Peyer's patch (tissue), 4 donors: ENCODE measurements at regions not wholly inside any gene's neighbourhood (a gene's known extent, or its start where the extent isn't known, plus 50 kb on each side); places are given as distances from the start of the nearest gene placed in this dataset.
"Not testable (repeated sequence)": the region's sequence is repeated elsewhere in the genome, so short reads cannot be mapped to it uniquely, and the experiment has no call there.

ENCODE experiments used
- DNase-seq, 3 donors: peaks; one replicate each; pipeline ENCODE4 v3.0.0-alpha.2; 2017 to 2019
- H3K27ac ChIP-seq, 4 donors: fragments of 200-600 bp; sonication (generic); one replicate each; pipeline ENCODE4 v1.5.1; 2016 to 2019
- H3K27me3 ChIP-seq, 2 donors: fragments of 200-600 bp; sonication (generic); one replicate each; pipeline ENCODE4 v1.5.1; 2019
- H3K36me3 ChIP-seq, 3 donors: fragments of 200-600 bp; sonication (generic); one replicate each; pipeline ENCODE4 v1.5.1; 2016 to 2019
- H3K4me1 ChIP-seq, 4 donors: fragments of 200-600 bp; sonication (generic); one replicate each; pipeline ENCODE4 v1.5.1; 2016 to 2019
- H3K4me3 ChIP-seq, 4 donors: fragments of 200-600 bp; sonication (generic); 1 replicate in 3 of 4; 2 replicates in 1 of 4; pipeline ENCODE4 v1.5.1; 2016 to 2019; ENCODE audit warnings: mild to moderate bottlenecking in 1 of 4
- H3K9me3 ChIP-seq, 4 donors: fragments of 200-600 bp; sonication (generic); one replicate each; pipeline ENCODE4 v1.5.1; 2016 to 2019; ENCODE audit warnings: mild to moderate bottlenecking in 1 of 4
- CTCF ChIP-seq, 6 experiments: fragments of 450-650 bp in 4 of 6; fragments of 200-600 bp in 2 of 6; sonication (generic) in 1 of 6; IDR thresholded peaks; one replicate each; pipeline ENCODE4 v1.5.1; 2017 to 2019; ENCODE audit warnings: antibody characterized with exemption in 6 of 6, mild to moderate bottlenecking in 3 of 6, moderate library complexity in 1 of 6
- POLR2A ChIP-seq, 2 donors: fragments of 450-650 bp; IDR thresholded peaks; one replicate each; pipeline ENCODE4 v1.5.1; 2017; ENCODE audit warnings: antibody characterized with exemption in 2 of 2, mild to moderate bottlenecking in 2 of 2, moderate library complexity in 2 of 2

- no peaks in the 10 kb centered on the region for H3K36me3 ChIP-seq
- DNase-seq: no peak
- no peak for TF ChIP-seq POLR2A (IDR thresholded peaks at IDR 0.05)
- peak in 2 of 6 experiments; percentile 11 to 13 for TF ChIP-seq CTCF (IDR thresholded peaks at IDR 0.05)
- H3K9me3 ChIP-seq: no peaks in the 10 kb centered on the region
- H3K27ac ChIP-seq: peak overlapping the region in 1 of 4 donors; percentile 17
- no peak overlapping the region for H3K4me3 ChIP-seq
- H3K27me3 ChIP-seq: no peaks in the 10 kb centered on the region
- H3K4me1 ChIP-seq: no peaks in the 10 kb centered on the region
These were observed 340.9 kb upstream of the CTSO start for GRCh38 chr4:156294577-156294976.

- Histone ChIP-seq H3K27ac (no peak overlapping the region), H3K36me3 (no peaks in the 10 kb centered on the region), H3K9me3 (no peaks in the 10 kb centered on the region), H3K4me1 (no peaks in the 10 kb centered on the region), H3K4me3 (no peak overlapping the region), H3K27me3 (no peaks in the 10 kb centered on the region)
- TF ChIP-seq CTCF (IDR thresholded peaks at IDR 0.05) (no peak), POLR2A (IDR thresholded peaks at IDR 0.05) (no peak)
- DNase-seq: no peak
These were observed 340.1 kb upstream of the CTSO start for GRCh38 chr4:156293657-156294297.

- no peak for DNase-seq
- Histone ChIP-seq H3K27me3 (no peaks in the 10 kb centered on the region), H3K4me1 (no peaks in the 10 kb centered on the region), H3K36me3 (no peaks in the 10 kb centered on the region), H3K9me3 (no peaks in the 10 kb centered on the region), H3K27ac (no peak overlapping the region), H3K4me3 (no peak overlapping the region)
- TF ChIP-seq CTCF (IDR thresholded peaks at IDR 0.05) (no peak), POLR2A (IDR thresholded peaks at IDR 0.05) (no peak)
These were observed 337.7 kb upstream of the CTSO start for GRCh38 chr4:156291317-156291716.

- no peaks in the 10 kb centered on the region for H3K27me3 ChIP-seq
- no peak overlapping the region for H3K27ac ChIP-seq
- DNase-seq: no peak
- TF ChIP-seq CTCF (IDR thresholded peaks at IDR 0.05): no peak
- no peak for TF ChIP-seq POLR2A (IDR thresholded peaks at IDR 0.05)
- no peaks in the 10 kb centered on the region for H3K9me3 ChIP-seq
- H3K4me1 ChIP-seq: no peaks in the 10 kb centered on the region
- H3K4me3 ChIP-seq: no peak overlapping the region
- no peaks in the 10 kb centered on the region for H3K36me3 ChIP-seq
These were observed 337.1 kb upstream of the CTSO start for GRCh38 chr4:156290811-156291210.

- H3K27ac ChIP-seq, H3K36me3 ChIP-seq, H3K4me1 ChIP-seq, DNase-seq, H3K27me3 ChIP-seq, H3K9me3 ChIP-seq, H3K4me3 ChIP-seq: not testable (repeated sequence)
These were observed 336.4 kb upstream of the CTSO start for GRCh38 chr4:156290026-156290425.

- Histone ChIP-seq H3K4me1 (no peaks in the 10 kb centered on the region), H3K4me3 (no peak overlapping the region), H3K27me3 (no peaks in the 10 kb centered on the region), H3K36me3 (no peaks in the 10 kb centered on the region), H3K9me3 (no peaks in the 10 kb centered on the region), H3K27ac (no peak overlapping the region)
- DNase-seq: no peak
- TF ChIP-seq CTCF (IDR thresholded peaks at IDR 0.05) (no peak), POLR2A (IDR thresholded peaks at IDR 0.05) (no peak)
These were observed 327.0 kb upstream of the CTSO start for GRCh38 chr4:156280686-156281085.
